Thyroid gland (tissue), 4 donors: ENCODE measurements at regions not wholly inside any gene's neighbourhood (a gene's known extent, or its start where the extent isn't known, plus 50 kb on each side); places are given as distances from the start of the nearest gene placed in this dataset.

Source experiments
- POLR2A ChIP-seq, 2 donors: fragments of 450-650 bp; IDR thresholded peaks; one replicate each; pipeline ENCODE4 v1.6.1; 2017; ENCODE audit warnings: antibody characterized with exemption in 2 of 2, mild to moderate bottlenecking in 2 of 2, moderate library complexity in 1 of 2
- TF ChIP-seq, protein P1 (sequence below), 6 experiments: fragments of 200-600 bp in 3 of 6; fragments of 450-650 bp in 3 of 6; sonication (generic) in 3 of 6; IDR thresholded peaks; one replicate each; pipeline ENCODE4 v1.5.1; 2016 to 2019; ENCODE audit warnings: antibody characterized with exemption in 6 of 6, mild to moderate bottlenecking in 2 of 6, inconsistent platforms in 1 of 6, moderate library complexity in 1 of 6

DNA sequence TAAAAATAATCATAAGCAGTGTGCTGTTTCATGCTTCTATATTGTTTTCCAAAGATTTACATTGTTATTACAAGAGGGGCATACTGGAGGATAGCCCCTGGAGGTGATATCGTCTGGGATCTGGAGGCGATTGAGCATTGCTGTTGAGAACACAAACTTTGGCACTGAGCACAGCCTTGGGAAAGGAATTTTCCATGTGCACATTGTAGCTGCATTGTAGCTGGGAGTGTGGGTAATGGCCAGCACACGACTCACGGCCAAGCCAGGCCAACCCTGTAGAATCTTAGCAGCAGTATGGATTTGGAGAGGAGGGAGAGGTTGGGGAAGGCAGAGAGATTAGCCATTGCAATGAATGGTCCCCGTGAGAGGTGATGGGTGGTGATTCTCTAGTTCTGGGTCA is 121.9 kb downstream of the SMIM20 start:
- TF ChIP-seq, protein P1, sequence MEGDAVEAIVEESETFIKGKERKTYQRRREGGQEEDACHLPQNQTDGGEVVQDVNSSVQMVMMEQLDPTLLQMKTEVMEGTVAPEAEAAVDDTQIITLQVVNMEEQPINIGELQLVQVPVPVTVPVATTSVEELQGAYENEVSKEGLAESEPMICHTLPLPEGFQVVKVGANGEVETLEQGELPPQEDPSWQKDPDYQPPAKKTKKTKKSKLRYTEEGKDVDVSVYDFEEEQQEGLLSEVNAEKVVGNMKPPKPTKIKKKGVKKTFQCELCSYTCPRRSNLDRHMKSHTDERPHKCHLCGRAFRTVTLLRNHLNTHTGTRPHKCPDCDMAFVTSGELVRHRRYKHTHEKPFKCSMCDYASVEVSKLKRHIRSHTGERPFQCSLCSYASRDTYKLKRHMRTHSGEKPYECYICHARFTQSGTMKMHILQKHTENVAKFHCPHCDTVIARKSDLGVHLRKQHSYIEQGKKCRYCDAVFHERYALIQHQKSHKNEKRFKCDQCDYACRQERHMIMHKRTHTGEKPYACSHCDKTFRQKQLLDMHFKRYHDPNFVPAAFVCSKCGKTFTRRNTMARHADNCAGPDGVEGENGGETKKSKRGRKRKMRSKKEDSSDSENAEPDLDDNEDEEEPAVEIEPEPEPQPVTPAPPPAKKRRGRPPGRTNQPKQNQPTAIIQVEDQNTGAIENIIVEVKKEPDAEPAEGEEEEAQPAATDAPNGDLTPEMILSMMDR (IDR thresholded peaks at IDR 0.05): no peak
- no peak for TF ChIP-seq POLR2A (IDR thresholded peaks at IDR 0.05)
